DOHH2 (cell line): ENCODE measurements at regions not wholly inside any gene's neighbourhood (a gene's known extent, or its start where the extent isn't known, plus 50 kb on each side); places are given as distances from the start of the nearest gene placed in this dataset.

ENCODE experiments used
- H3F3A ChIP-seq: fragments of 200-600 bp; sonication (generic), shearing (Covaris generic); 2 replicates; pipeline ENCODE4 v1.6.0; 2016; ENCODE audit warnings: antibody characterized with exemption, mild to moderate bottlenecking; ENCODE audit not compliant: control insufficient read depth, insufficient read depth
- H3K27ac ChIP-seq: fragments of 200-600 bp; sonication (generic); 2 replicates; pipeline ENCODE4 v1.5.1; 2014; ENCODE audit warnings: low read depth, mild to moderate bottlenecking, low read length, moderate library complexity
- H3K27me3 ChIP-seq: fragments of 200-600 bp; sonication (generic); 2 replicates; pipeline ENCODE4 v1.6.1; 2014; ENCODE audit warnings: mild to moderate bottlenecking, low read length, mixed read lengths; ENCODE audit not compliant: control insufficient read depth
- H3K36me3 ChIP-seq: fragments of 200-600 bp; sonication (generic); 2 replicates; pipeline ENCODE4 v1.6.1; 2014; ENCODE audit warnings: mild to moderate bottlenecking, low read length, moderate library complexity, mixed read lengths; ENCODE audit not compliant: control insufficient read depth
- H3K4me1 ChIP-seq: fragments of 200-600 bp; sonication (generic); 2 replicates; pipeline ENCODE4 v1.6.1; 2014; ENCODE audit warnings: mild to moderate bottlenecking, low read length, mixed read lengths; ENCODE audit not compliant: control insufficient read depth
- H3K4me2 ChIP-seq: fragments of 200-600 bp; sonication (generic); 2 replicates; pipeline ENCODE4 v1.6.0; 2014; ENCODE audit warnings: mild to moderate bottlenecking, low read length, moderate library complexity
- H3K4me3 ChIP-seq: fragments of 200-600 bp; sonication (generic); 2 replicates; pipeline ENCODE4 v1.5.1; 2014; ENCODE audit warnings: mild to moderate bottlenecking, low read length, mixed read lengths
- H3K79me2 ChIP-seq: fragments of 200-600 bp; sonication (generic); 2 replicates; pipeline ENCODE4 v1.6.1; 2014; ENCODE audit warnings: mild to moderate bottlenecking, low read length, mixed read lengths; ENCODE audit not compliant: control insufficient read depth
- H3K9me2 ChIP-seq: fragments of 200-600 bp; sonication (generic); replicated peaks from 2 replicates; pipeline ENCODE4 v1.6.1; 2014; ENCODE audit warnings: mild to moderate bottlenecking, low read length, mixed read lengths; ENCODE audit not compliant: control insufficient read depth
- H3K9me3 ChIP-seq: fragments of 200-600 bp; sonication (generic); 2 replicates; pipeline ENCODE4 v1.6.1; 2014; ENCODE audit warnings: antibody characterized with exemption, low read length, mixed read lengths; ENCODE audit not compliant: control insufficient read depth, insufficient read depth
- H4K20me1 ChIP-seq: fragments of 200-600 bp; sonication (generic); 2 replicates; pipeline ENCODE4 v1.6.0; 2014; ENCODE audit warnings: low read depth, mild to moderate bottlenecking, antibody characterized with exemption, low read length, moderate library complexity; ENCODE audit not compliant: control insufficient read depth, insufficient read depth
- EZH2phosphoT487 ChIP-seq: fragments of 200-600 bp; sonication (generic); IDR thresholded peaks from 2 replicates; pipeline ENCODE4 v1.6.1; 2017; ENCODE audit warnings: borderline replicate concordance, mild to moderate bottlenecking, antibody characterized with exemption, low read length, moderate library complexity, mixed read lengths
- TF ChIP-seq, protein P1 (sequence below): fragments of 200-600 bp; sonication (generic); IDR thresholded peaks from one replicate; pipeline ENCODE4 v1.5.1; 2014; ENCODE audit warnings: antibody characterized with exemption, mild to moderate bottlenecking, low read depth, low read length; ENCODE audit not compliant: poor library complexity, severe bottlenecking

DNA sequence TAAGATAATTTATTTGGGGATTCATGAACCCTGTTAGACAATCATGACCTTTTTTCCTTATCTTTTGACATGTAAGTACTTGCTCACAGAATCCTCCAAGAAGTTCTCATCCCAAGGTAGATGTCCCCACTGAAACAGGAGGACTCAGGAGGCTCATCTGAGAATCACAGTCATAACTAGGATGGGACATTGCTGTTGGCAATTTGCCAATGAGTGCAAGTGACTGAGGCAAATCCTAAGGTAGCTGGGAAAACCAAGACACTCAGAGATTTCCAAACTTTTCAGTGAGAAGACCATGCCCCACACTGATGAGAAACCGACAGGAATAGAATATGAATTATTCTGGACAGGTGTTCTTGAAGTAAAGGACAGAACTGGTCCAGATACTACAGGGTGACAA, 735.0 kb downstream of the TMEM182 start:
- TF ChIP-seq EZH2phosphoT487 = no peak
- TF ChIP-seq, protein P1, sequence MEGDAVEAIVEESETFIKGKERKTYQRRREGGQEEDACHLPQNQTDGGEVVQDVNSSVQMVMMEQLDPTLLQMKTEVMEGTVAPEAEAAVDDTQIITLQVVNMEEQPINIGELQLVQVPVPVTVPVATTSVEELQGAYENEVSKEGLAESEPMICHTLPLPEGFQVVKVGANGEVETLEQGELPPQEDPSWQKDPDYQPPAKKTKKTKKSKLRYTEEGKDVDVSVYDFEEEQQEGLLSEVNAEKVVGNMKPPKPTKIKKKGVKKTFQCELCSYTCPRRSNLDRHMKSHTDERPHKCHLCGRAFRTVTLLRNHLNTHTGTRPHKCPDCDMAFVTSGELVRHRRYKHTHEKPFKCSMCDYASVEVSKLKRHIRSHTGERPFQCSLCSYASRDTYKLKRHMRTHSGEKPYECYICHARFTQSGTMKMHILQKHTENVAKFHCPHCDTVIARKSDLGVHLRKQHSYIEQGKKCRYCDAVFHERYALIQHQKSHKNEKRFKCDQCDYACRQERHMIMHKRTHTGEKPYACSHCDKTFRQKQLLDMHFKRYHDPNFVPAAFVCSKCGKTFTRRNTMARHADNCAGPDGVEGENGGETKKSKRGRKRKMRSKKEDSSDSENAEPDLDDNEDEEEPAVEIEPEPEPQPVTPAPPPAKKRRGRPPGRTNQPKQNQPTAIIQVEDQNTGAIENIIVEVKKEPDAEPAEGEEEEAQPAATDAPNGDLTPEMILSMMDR = no peak
- Histone ChIP-seq H3K9me3 (no peaks in the 10 kb centered on the region), H3F3A (no peaks in the 10 kb centered on the region), H4K20me1 (no peaks in the 10 kb centered on the region), H3K4me1 (no peaks in the 10 kb centered on the region), H3K36me3 (no peaks in the 10 kb centered on the region), H3K4me3 (no peak overlapping the region), H3K4me2 (no peak overlapping the region), H3K79me2 (no peaks in the 10 kb centered on the region), H3K9me2 (no peaks in the 10 kb centered on the region), H3K27ac (no peak overlapping the region), H3K27me3 (no peaks in the 10 kb centered on the region)

DNA sequence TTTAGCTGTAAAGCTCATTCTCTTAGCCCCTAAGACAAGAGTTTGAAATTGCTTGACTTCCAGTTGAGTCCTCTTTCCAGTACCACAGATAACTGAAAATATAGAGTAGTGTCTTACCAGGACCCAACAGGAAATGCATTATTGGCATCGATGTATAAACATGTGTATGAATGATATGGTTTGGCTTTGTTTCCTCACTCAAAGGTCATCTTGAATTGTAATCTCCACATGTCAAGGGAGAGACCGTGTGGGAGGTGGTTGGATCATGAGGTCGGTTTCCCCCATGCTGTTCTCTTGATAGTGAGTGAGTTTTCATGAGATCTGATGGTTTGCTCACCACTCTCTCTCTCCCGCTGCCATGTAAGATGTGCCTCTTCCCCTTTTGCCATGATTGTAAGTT, 745.0 kb downstream of the TMEM182 start:
- Histone ChIP-seq H3K36me3 (no peaks in the 10 kb centered on the region), H4K20me1 (no peaks in the 10 kb centered on the region), H3K4me1 (no peaks in the 10 kb centered on the region), H3K9me2 (no peaks in the 10 kb centered on the region), H3K4me2 (no peak overlapping the region), H3K9me3 (no peaks in the 10 kb centered on the region), H3K4me3 (no peak overlapping the region), H3F3A (no peaks in the 10 kb centered on the region), H3K27me3 (no peaks in the 10 kb centered on the region), H3K27ac (no peak overlapping the region), H3K79me2 (no peaks in the 10 kb centered on the region)
- no peak for TF ChIP-seq EZH2phosphoT487
- TF ChIP-seq, protein P1 = no peak

DNA sequence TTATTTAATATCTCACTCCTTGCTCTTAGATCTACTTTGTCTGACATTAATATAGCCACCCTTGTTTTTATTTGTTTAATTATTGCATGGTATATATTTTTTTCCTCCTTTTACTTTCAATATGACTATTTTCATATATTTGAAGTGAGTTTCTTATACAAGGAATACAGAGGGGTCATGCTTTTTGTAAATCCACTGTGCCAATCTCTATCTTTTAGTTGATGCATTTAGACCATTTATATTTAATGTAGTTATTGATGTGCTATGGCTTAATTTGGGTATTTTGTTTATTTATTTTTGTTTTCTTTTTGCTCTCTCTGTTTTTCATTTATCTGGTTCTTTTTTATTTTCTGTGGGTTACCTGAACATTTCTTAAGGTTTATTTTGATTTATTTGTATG, 750.6 kb downstream of the TMEM182 start:
- H3K36me3 ChIP-seq = no peaks in the 10 kb centered on the region
- H3K27me3 ChIP-seq = no peaks in the 10 kb centered on the region
- TF ChIP-seq, protein P1 = no peak
- no peak for TF ChIP-seq EZH2phosphoT487
- no peak overlapping the region for H3K4me2 ChIP-seq
- no peaks in the 10 kb centered on the region for H3F3A ChIP-seq
- no peaks in the 10 kb centered on the region for H3K4me1 ChIP-seq
- no peaks in the 10 kb centered on the region for H3K79me2 ChIP-seq
- H3K9me3 ChIP-seq = no peaks in the 10 kb centered on the region
- H3K9me2 ChIP-seq = no peaks in the 10 kb centered on the region
- H4K20me1 ChIP-seq = no peaks in the 10 kb centered on the region
- H3K4me3 ChIP-seq = no peak overlapping the region
- H3K27ac ChIP-seq = no peak overlapping the region

DNA sequence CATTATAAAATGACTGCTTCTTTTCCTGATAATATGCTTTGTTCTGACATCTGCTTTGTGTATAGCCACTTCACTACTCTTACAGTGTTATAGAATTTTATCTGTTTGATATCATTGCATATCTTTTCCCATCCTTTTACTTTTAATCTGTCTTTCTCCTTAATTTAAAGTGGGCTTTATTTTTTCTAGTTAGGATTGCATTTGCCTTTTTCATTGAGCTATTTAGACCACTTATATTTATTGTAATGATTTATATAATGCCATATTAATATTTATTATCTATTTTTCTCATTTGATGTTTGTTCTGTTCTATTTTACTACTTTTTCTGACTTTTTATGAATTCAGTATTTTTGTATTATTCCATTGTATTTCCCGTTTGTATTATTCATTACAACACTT, 758.7 kb downstream of the TMEM182 start:
- TF ChIP-seq EZH2phosphoT487 = no peak
- TF ChIP-seq, protein P1 = no peak
- no peaks in the 10 kb centered on the region for H3K4me1 ChIP-seq
- no peaks in the 10 kb centered on the region for H3K79me2 ChIP-seq
- no peaks in the 10 kb centered on the region for H4K20me1 ChIP-seq
- no peaks in the 10 kb centered on the region for H3K9me2 ChIP-seq
- H3K4me3 ChIP-seq = no peak overlapping the region
- H3F3A ChIP-seq = no peaks in the 10 kb centered on the region
- no peaks in the 10 kb centered on the region for H3K36me3 ChIP-seq
- H3K27ac ChIP-seq = no peak overlapping the region
- no peak overlapping the region for H3K4me2 ChIP-seq
- no peaks in the 10 kb centered on the region for H3K9me3 ChIP-seq
- H3K27me3 ChIP-seq = no peaks in the 10 kb centered on the region
